Calu3 (cell line): ENCODE measurements at regions not wholly inside any gene's neighbourhood (a gene's known extent, or its start where the extent isn't known, plus 50 kb on each side); places are given as distances from the start of the nearest gene placed in this dataset.

ENCODE experiments used
- BruUV-seq: library from RNA; stranded (reverse); fragments of 400-500 nt; replicated peaks from 2 replicates; lab custom pipeline; 2021; lab: Mats Ljungman, UMichigan
- CTCF ChIA-PET: fragments of 300-600 bp; sonication (Branson Sonifier 250); formaldehyde crosslinking; loops from one replicate; lab custom pipeline; 2022; ENCODE audit warnings: antibody characterized with exemption; lab: Charles Lee
- DNase-seq: peaks from one replicate; pipeline ENCODE4 v3.0.0; 2022
- H3K27ac Mint-ChIP-seq: one replicate; pipeline ENCODE4 v1.8.0; 2022; ENCODE audit warnings: mixed read lengths; ENCODE audit not compliant: unreplicated experiment
- H3K27me3 Mint-ChIP-seq: one replicate; pipeline ENCODE4 v1.8.0; 2022; ENCODE audit warnings: mixed read lengths; ENCODE audit not compliant: unreplicated experiment
- H3K36me3 Mint-ChIP-seq: one replicate; pipeline ENCODE4 v1.8.0; 2022; ENCODE audit warnings: mild to moderate bottlenecking, moderate library complexity, mixed read lengths; ENCODE audit not compliant: insufficient read depth, unreplicated experiment
- H3K4me1 Mint-ChIP-seq: one replicate; pipeline ENCODE4 v1.8.0; 2022; ENCODE audit warnings: mild to moderate bottlenecking, low read depth, mixed read lengths; ENCODE audit not compliant: unreplicated experiment
- H3K4me3 Mint-ChIP-seq: one replicate; pipeline ENCODE4 v1.8.0; 2022; ENCODE audit warnings: mild to moderate bottlenecking, low read depth, moderate library complexity, mixed read lengths; ENCODE audit not compliant: unreplicated experiment
- H3K9me3 Mint-ChIP-seq: one replicate; pipeline ENCODE4 v1.8.0; 2022; ENCODE audit warnings: low read depth, mixed read lengths; ENCODE audit not compliant: unreplicated experiment
- CTCF ChIP-seq: fragments of 200-600 bp; IDR thresholded peaks from one replicate; pipeline ENCODE4 v1.8.0; 2022; ENCODE audit warnings: antibody characterized with exemption; ENCODE audit not compliant: unreplicated experiment
- intact Hi-C: fragments of 100-400 bp; cut with micrococcal nuclease; formaldehyde crosslinking; loops from one replicate; pipeline ENCODE4 v1.10.0; 2022; ENCODE audit not compliant: unreplicated experiment

GRCh38 chr1:98221923-98222322 is 301.1 kb upstream of the DPYD start:
- H3K4me1 Mint-ChIP-seq, result peaks cover 17% of the 10 kb centered on the region
- TF ChIP-seq CTCF, result no peak
- H3K27me3 Mint-ChIP-seq, result no peaks in the 10 kb centered on the region
- H3K4me3 Mint-ChIP-seq, result no peak overlapping the region
- peaks cover 6% of the 10 kb centered on the region for H3K9me3 Mint-ChIP-seq
- peak overlapping the region; percentile 17 for H3K27ac Mint-ChIP-seq
- no peak for DNase-seq
- intact Hi-C loops, result loop anchor here (10.0 kb wide), 1 partner anchor 243 kb away; no protein-coding TSS in a partner anchor
- BruUV-seq, result no TSS peak
- H3K36me3 Mint-ChIP-seq, result no peaks in the 10 kb centered on the region
- CTCF ChIA-PET, result no interaction called here

GRCh38 chr1:98217601-98218000 is 296.8 kb upstream of the DPYD start:
- CTCF ChIA-PET, result no interaction called here
- Mint-ChIP-seq H3K36me3 (no peaks in the 10 kb centered on the region), H3K27ac (no peak overlapping the region), H3K27me3 (no peaks in the 10 kb centered on the region), H3K9me3 (peaks cover 4% of the 10 kb centered on the region), H3K4me1 (peaks cover 14% of the 10 kb centered on the region), H3K4me3 (no peak overlapping the region)
- BruUV-seq, result no TSS peak
- intact Hi-C loops, result no loop called here
- TF ChIP-seq CTCF, result no peak
- DNase-seq, result no peak

DNA sequence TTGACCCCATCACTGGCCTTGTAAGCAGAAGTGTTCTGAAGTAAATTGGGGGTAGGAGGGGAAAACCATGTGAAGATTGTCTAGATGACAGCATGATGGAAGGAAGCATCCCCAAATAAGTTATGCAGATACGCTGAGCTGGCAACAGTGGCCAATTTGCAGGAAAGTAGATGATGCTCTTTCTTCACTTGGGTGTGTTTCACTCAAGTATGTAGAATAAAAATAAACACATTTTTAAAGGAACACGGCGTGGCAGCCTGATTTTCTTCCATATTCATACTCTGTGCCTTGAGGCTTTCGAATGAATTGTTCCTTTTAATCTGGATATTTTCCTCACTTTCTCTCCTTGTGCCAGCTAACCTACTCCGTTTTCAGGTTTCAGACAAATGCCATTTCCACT is 295.5 kb upstream of the DPYD start:
- Mint-ChIP-seq H3K4me1 (peaks cover 4% of the 10 kb centered on the region), H3K4me3 (no peak overlapping the region), H3K27ac (no peak overlapping the region), H3K27me3 (no peaks in the 10 kb centered on the region), H3K36me3 (no peaks in the 10 kb centered on the region), H3K9me3 (peaks cover 2% of the 10 kb centered on the region)
- BruUV-seq, result no TSS peak
- no peak for DNase-seq
- CTCF ChIA-PET, result no interaction called here
- TF ChIP-seq CTCF, result no peak
- intact Hi-C loops, result no loop called here

GRCh38 chr1:98211271-98211845 is 290.5 kb upstream of the DPYD start:
- Mint-ChIP-seq H3K4me1 (peaks cover 26% of the 10 kb centered on the region), H3K27ac (peak overlapping the region; percentile 28), H3K27me3 (no peaks in the 10 kb centered on the region), H3K36me3 (no peaks in the 10 kb centered on the region), H3K4me3 (no peak overlapping the region), H3K9me3 (peaks cover 2% of the 10 kb centered on the region)
- CTCF ChIA-PET, result no interaction called here
- BruUV-seq, result no TSS peak
- intact Hi-C loops, result no loop called here
- TF ChIP-seq CTCF, result no peak
- no peak for DNase-seq
